ENCODE measurements at regions not wholly inside any gene's neighbourhood (a gene's known extent, or its start where the extent isn't known, plus 50 kb on each side); places are given as distances from the start of the nearest gene placed in this dataset.

DNA sequence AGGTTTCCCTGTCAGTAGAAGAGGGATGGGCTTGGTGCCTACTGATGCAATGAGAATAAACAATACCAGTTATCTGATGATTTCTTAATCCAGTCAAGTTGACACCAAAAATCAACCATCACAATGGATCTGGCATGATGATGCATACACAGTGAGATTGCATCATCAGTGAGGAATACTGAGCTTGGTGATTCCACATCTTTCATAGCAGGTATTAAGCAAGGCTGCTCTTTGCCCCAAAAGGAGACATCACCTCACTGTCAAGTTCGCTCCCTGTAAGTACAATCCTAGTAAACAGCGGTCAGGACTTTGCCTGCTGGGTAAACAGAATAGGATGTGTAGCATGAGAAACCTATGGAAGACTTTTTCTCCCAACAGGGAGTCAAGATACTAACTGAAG, 282.7 kb upstream of the CDH2 start:
- H3K9me3 ChIP-seq (ENCODE audit: low read depth, low read length, poor library complexity, severe bottlenecking): no peaks in the 10 kb centered on the region
- H3K27ac ChIP-seq (ENCODE audit: low read depth, low read length, poor library complexity, severe bottlenecking): no peak overlapping the region
- BruUV-seq (replicated peaks): no TSS peak
- DNase-seq (ENCODE audit: low spot score): no peak
- no peak overlapping the region for H3K4me3 ChIP-seq (ENCODE audit: low read depth, low read length, poor library complexity, severe bottlenecking)
- no peaks in the 10 kb centered on the region for H3K4me1 ChIP-seq (ENCODE audit: insufficient read depth, low read length, poor library complexity, severe bottlenecking)
- no peaks in the 10 kb centered on the region for H3K27me3 ChIP-seq (replicated peaks; ENCODE audit: insufficient read depth, low read depth, low read length, poor library complexity)
- CTCF ChIA-PET: no interaction called here
- TF ChIP-seq, protein P1, sequence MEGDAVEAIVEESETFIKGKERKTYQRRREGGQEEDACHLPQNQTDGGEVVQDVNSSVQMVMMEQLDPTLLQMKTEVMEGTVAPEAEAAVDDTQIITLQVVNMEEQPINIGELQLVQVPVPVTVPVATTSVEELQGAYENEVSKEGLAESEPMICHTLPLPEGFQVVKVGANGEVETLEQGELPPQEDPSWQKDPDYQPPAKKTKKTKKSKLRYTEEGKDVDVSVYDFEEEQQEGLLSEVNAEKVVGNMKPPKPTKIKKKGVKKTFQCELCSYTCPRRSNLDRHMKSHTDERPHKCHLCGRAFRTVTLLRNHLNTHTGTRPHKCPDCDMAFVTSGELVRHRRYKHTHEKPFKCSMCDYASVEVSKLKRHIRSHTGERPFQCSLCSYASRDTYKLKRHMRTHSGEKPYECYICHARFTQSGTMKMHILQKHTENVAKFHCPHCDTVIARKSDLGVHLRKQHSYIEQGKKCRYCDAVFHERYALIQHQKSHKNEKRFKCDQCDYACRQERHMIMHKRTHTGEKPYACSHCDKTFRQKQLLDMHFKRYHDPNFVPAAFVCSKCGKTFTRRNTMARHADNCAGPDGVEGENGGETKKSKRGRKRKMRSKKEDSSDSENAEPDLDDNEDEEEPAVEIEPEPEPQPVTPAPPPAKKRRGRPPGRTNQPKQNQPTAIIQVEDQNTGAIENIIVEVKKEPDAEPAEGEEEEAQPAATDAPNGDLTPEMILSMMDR (conservative IDR thresholded peaks at IDR 0.05; ENCODE audit: low read depth, low read length): no peak
- no peak for TF ChIP-seq EZH2 (IDR thresholded peaks at IDR 0.05; ENCODE audit: borderline replicate concordance, low read depth, low read length, poor library complexity, severe bottlenecking)
- intact Hi-C loops (cut with micrococcal nuclease; ENCODE audit: unreplicated experiment): no loop called here
- no peaks in the 10 kb centered on the region for H3K36me3 ChIP-seq (ENCODE audit: insufficient read depth, low read length, poor library complexity, severe bottlenecking)
- POLR2A ChIA-PET (ENCODE audit: low non-redundant PET): no interaction called here

DNA sequence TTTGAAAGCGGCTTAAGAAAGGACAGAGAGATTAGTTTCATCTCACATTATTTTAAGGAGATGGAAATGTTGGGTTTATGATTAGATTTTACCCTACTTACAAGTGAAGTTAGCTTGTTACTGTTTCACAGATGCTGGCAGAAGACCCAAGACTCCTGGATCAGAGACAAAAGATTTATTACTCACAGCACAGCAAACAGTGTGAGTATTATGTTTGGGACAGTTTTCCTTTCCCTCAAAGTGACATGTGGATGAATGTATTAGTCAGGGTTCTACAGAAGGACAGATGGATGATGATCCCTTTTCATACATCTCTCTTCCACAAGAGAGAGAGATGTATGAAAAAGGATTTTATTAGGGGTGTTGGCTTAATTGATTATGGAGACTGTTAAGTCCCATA, 281.8 kb upstream of the CDH2 start:
- H3K4me3 ChIP-seq (ENCODE audit: low read depth, low read length, poor library complexity, severe bottlenecking): no peak overlapping the region
- CTCF ChIA-PET: no interaction called here
- BruUV-seq (replicated peaks): no TSS peak
- no peak for DNase-seq (ENCODE audit: low spot score)
- no peaks in the 10 kb centered on the region for H3K4me1 ChIP-seq (ENCODE audit: insufficient read depth, low read length, poor library complexity, severe bottlenecking)
- POLR2A ChIA-PET (ENCODE audit: low non-redundant PET): interaction anchor here (0.6 kb wide), 1 partner anchor 402 kb away, joined by 4 read pairs; no protein-coding TSS in a partner anchor
- no peaks in the 10 kb centered on the region for H3K27me3 ChIP-seq (replicated peaks; ENCODE audit: insufficient read depth, low read depth, low read length, poor library complexity)
- H3K36me3 ChIP-seq (ENCODE audit: insufficient read depth, low read length, poor library complexity, severe bottlenecking): no peaks in the 10 kb centered on the region
- no peak for TF ChIP-seq EZH2 (IDR thresholded peaks at IDR 0.05; ENCODE audit: borderline replicate concordance, low read depth, low read length, poor library complexity, severe bottlenecking)
- TF ChIP-seq, protein P1 (conservative IDR thresholded peaks at IDR 0.05; ENCODE audit: low read depth, low read length): no peak
- intact Hi-C loops (cut with micrococcal nuclease; ENCODE audit: unreplicated experiment): no loop called here
- H3K9me3 ChIP-seq (ENCODE audit: low read depth, low read length, poor library complexity, severe bottlenecking): no peaks in the 10 kb centered on the region
- no peak overlapping the region for H3K27ac ChIP-seq (ENCODE audit: low read depth, low read length, poor library complexity, severe bottlenecking)

GRCh38 chr18:28457784-28458183, 280.9 kb upstream of the CDH2 start:
- ChIA-PET CTCF (no interaction called here), POLR2A (ENCODE audit: low non-redundant PET) (no interaction called here)
- H3K4me1 ChIP-seq (ENCODE audit: insufficient read depth, low read length, poor library complexity, severe bottlenecking): no peaks in the 10 kb centered on the region
- H3K27me3 ChIP-seq (replicated peaks; ENCODE audit: insufficient read depth, low read depth, low read length, poor library complexity): no peaks in the 10 kb centered on the region
- BruUV-seq (replicated peaks): no TSS peak
- intact Hi-C loops (cut with micrococcal nuclease; ENCODE audit: unreplicated experiment): loop anchor here (2.0 kb wide), 1 partner anchor 19 kb away; no protein-coding TSS in a partner anchor
- no peak for TF ChIP-seq EZH2 (IDR thresholded peaks at IDR 0.05; ENCODE audit: borderline replicate concordance, low read depth, low read length, poor library complexity, severe bottlenecking)
- TF ChIP-seq, protein P1 (conservative IDR thresholded peaks at IDR 0.05; ENCODE audit: low read depth, low read length): no peak
- DNase-seq (ENCODE audit: low spot score): no peak
- no peak overlapping the region for H3K27ac ChIP-seq (ENCODE audit: low read depth, low read length, poor library complexity, severe bottlenecking)
- no peaks in the 10 kb centered on the region for H3K9me3 ChIP-seq (ENCODE audit: low read depth, low read length, poor library complexity, severe bottlenecking)
- no peaks in the 10 kb centered on the region for H3K36me3 ChIP-seq (ENCODE audit: insufficient read depth, low read length, poor library complexity, severe bottlenecking)
- H3K4me3 ChIP-seq (ENCODE audit: low read depth, low read length, poor library complexity, severe bottlenecking): no peak overlapping the region

Data from A673 (cell line).